H1 (cell line): ENCODE measurements at regions not wholly inside any gene's neighbourhood (a gene's known extent, or its start where the extent isn't known, plus 50 kb on each side); places are given as distances from the start of the nearest gene placed in this dataset.

Experiments used
- CTCF ChIA-PET: fragments of 300-600 bp; sonication (Branson Sonifier 250); formaldehyde crosslinking; loops from one replicate; lab custom pipeline; 2021; ENCODE audit not compliant: partially characterized antibody; lab: Charles Lee
- POLR2A ChIA-PET: fragments of 300-600 bp; sonication (Branson Sonifier 250); formaldehyde crosslinking; loops from one replicate; lab custom pipeline; 2021; ENCODE audit warnings: inconsistent platforms; ENCODE audit not compliant: partially characterized antibody; lab: Charles Lee
- DNase-seq, 2 experiments: peaks; one replicate each; pipeline versions ENCODE4 v3.0.0 to v3.0.0-alpha.2; 2010 to 2022; ENCODE audit warnings: low spot score in 2 of 2, low read depth in 1 of 2, mixed read lengths in 1 of 2
- FAIRE-seq: peaks from 2 replicates; lab custom pipeline; 2011; peaks lifted over from hg19 to GRCh38; lab: Jason Lieb, UNC
- H2AFZ ChIP-seq: 2 replicates; pipeline ENCODE4 v1.8.1; 2012; ENCODE audit warnings: low read length, inconsistent platforms
- H2AK5ac ChIP-seq: 2 replicates; pipeline ENCODE4 v1.6.1; 2013; ENCODE audit warnings: low read depth, low read length
- H2BK120ac ChIP-seq: replicated peaks from 2 replicates; pipeline ENCODE3; 2013; ENCODE audit warnings: low read depth, low read length, inconsistent platforms
- H2BK12ac ChIP-seq: 2 replicates; pipeline ENCODE4 v1.6.1; 2013; ENCODE audit warnings: low read depth, low read length
- H2BK15ac ChIP-seq: 2 replicates; pipeline ENCODE4 v1.6.1; 2013; ENCODE audit warnings: low read length
- H2BK20ac ChIP-seq: 2 replicates; pipeline ENCODE4 v1.6.1; 2013; ENCODE audit warnings: low read length
- H2BK5ac ChIP-seq: 2 replicates; pipeline ENCODE4 v1.6.1; 2013; ENCODE audit warnings: low read depth, low read length
- H3K14ac ChIP-seq: 2 replicates; pipeline ENCODE4 v1.6.1; 2013; ENCODE audit warnings: inconsistent platforms; ENCODE audit not compliant: insufficient read length
- H3K18ac ChIP-seq: 2 replicates; pipeline ENCODE4 v1.6.1; 2013; ENCODE audit warnings: low read length; ENCODE audit errors: extremely low read depth
- H3K23ac ChIP-seq: 2 replicates; pipeline ENCODE4 v1.6.1; 2013; ENCODE audit warnings: inconsistent platforms; ENCODE audit not compliant: insufficient read length
- H3K23me2 ChIP-seq: 2 replicates; pipeline ENCODE4 v1.6.1; 2013; ENCODE audit warnings: low read depth, low read length
- H3K27ac ChIP-seq: 2 replicates; pipeline ENCODE4 v1.6.1; 2011; ENCODE audit warnings: low read depth, low read length, inconsistent platforms
- H3K27me3 ChIP-seq, 4 experiments: replicated peaks in 1 of 4; 1 replicate in 1 of 4; 2 replicates in 3 of 4; pipeline versions ENCODE4 v1.6.1 to v1.8.1; 2011 to 2013; ENCODE audit warnings: low read length in 3 of 4, mild to moderate bottlenecking in 3 of 4, inconsistent platforms in 2 of 4, mixed read lengths in 2 of 4, moderate library complexity in 1 of 4; ENCODE audit not compliant: control insufficient read depth in 3 of 4, insufficient read depth in 3 of 4; ENCODE audit errors: extremely low read depth in 1 of 4
- H3K36me3 ChIP-seq, 4 experiments: 2 replicates each; pipeline versions ENCODE4 v1.6.1 to v1.8.1; 2011 to 2013; ENCODE audit warnings: mild to moderate bottlenecking in 4 of 4, low read length in 3 of 4, moderate library complexity in 2 of 4, control low read depth in 1 of 4, inconsistent platforms in 1 of 4; ENCODE audit not compliant: insufficient read depth in 4 of 4, control insufficient read depth in 2 of 4
- H3K4ac ChIP-seq: replicated peaks from 2 replicates; pipeline ENCODE3; 2013; ENCODE audit warnings: low read length, low read depth, mixed read lengths, inconsistent platforms; ENCODE audit not compliant: insufficient read length
- H3K4me1 ChIP-seq, 4 experiments: replicated peaks in 1 of 4; 1 replicate in 1 of 4; 2 replicates in 3 of 4; pipeline versions ENCODE4 v1.6.1 to v1.8.1; 2011 to 2013; ENCODE audit warnings: low read length in 3 of 4, inconsistent platforms in 2 of 4, mixed read lengths in 1 of 4; ENCODE audit not compliant: insufficient read depth in 4 of 4, control insufficient read depth in 3 of 4
- H3K4me2 ChIP-seq, 2 experiments: 2 replicates each; pipeline versions ENCODE4 v1.6.1 to v1.8.1; 2011 to 2013; ENCODE audit warnings: low read depth in 2 of 2, low read length in 2 of 2, control low read depth in 1 of 2, inconsistent platforms in 1 of 2, mild to moderate bottlenecking in 1 of 2; ENCODE audit not compliant: insufficient read depth in 1 of 2
- H3K4me3 ChIP-seq, 4 experiments: fragments of 200-600, 300-600 bp in 1 of 4; sonication (generic), shearing (Covaris generic), sonication (Bioruptor Twin) in 1 of 4; 2 replicates each; pipeline versions ENCODE4 v1.5.1 to v1.8.1; 2011 to 2016; ENCODE audit warnings: low read length in 4 of 4, low read depth in 3 of 4, control low read depth in 2 of 4, inconsistent platforms in 2 of 4, mild to moderate bottlenecking in 2 of 4, mixed read lengths in 1 of 4, moderate library complexity in 1 of 4; ENCODE audit not compliant: insufficient read depth in 2 of 4; ENCODE audit errors: extremely low read depth in 1 of 4
- H3K56ac ChIP-seq: replicated peaks from 2 replicates; pipeline ENCODE3; 2013; ENCODE audit warnings: low read depth, mild to moderate bottlenecking, mixed read lengths, low read length, inconsistent platforms; ENCODE audit not compliant: insufficient read length
- H3K79me1 ChIP-seq: 2 replicates; pipeline ENCODE4 v1.6.1; 2013; ENCODE audit warnings: low read depth, low read length, control low read depth
- H3K79me2 ChIP-seq, 2 experiments: 2 replicates each; pipeline versions ENCODE4 v1.6.1 to v1.8.1; 2012 to 2013; ENCODE audit warnings: low read length in 2 of 2, mild to moderate bottlenecking in 2 of 2, inconsistent platforms in 1 of 2; ENCODE audit not compliant: insufficient read depth in 2 of 2, control insufficient read depth in 1 of 2
- H3K9ac ChIP-seq, 4 experiments: replicated peaks in 1 of 4; 1 replicate in 1 of 4; 2 replicates in 3 of 4; pipeline versions ENCODE4 v1.6.1 to v1.8.1; 2011 to 2013; ENCODE audit warnings: low read depth in 3 of 4, low read length in 3 of 4, control low read depth in 2 of 4, mild to moderate bottlenecking in 2 of 4, moderate library complexity in 2 of 4, inconsistent platforms in 1 of 4; ENCODE audit errors: extremely low read depth in 1 of 4
- H3K9me3 ChIP-seq, 2 experiments: 2 replicates each; pipeline versions ENCODE4 v1.6.1 to v1.8.1; 2012 to 2013; ENCODE audit warnings: mild to moderate bottlenecking in 2 of 2, moderate library complexity in 2 of 2, control low read depth in 1 of 2, inconsistent platforms in 1 of 2, low read depth in 1 of 2, low read length in 1 of 2, mixed read lengths in 1 of 2; ENCODE audit not compliant: insufficient read depth in 2 of 2
- H4K20me1 ChIP-seq, 2 experiments: replicated peaks in 1 of 2; 2 replicates each; pipeline versions ENCODE3 to v1.8.1; 2011 to 2013; ENCODE audit warnings: inconsistent platforms in 2 of 2, low read length in 2 of 2, mild to moderate bottlenecking in 1 of 2; ENCODE audit not compliant: insufficient read depth in 2 of 2, control insufficient read depth in 1 of 2
- H4K5ac ChIP-seq: 2 replicates; pipeline ENCODE4 v1.6.1; 2013; ENCODE audit warnings: low read length, low read depth, mixed read lengths, inconsistent platforms; ENCODE audit not compliant: insufficient read length
- H4K8ac ChIP-seq: 2 replicates; pipeline ENCODE4 v1.8.0; 2013; ENCODE audit warnings: mild to moderate bottlenecking, moderate library complexity, low read length, inconsistent platforms; ENCODE audit not compliant: insufficient read depth; ENCODE audit errors: extremely low read depth
- H4K91ac ChIP-seq: replicated peaks from 2 replicates; pipeline ENCODE3; 2013; ENCODE audit warnings: low read length, mixed read lengths, inconsistent platforms; ENCODE audit not compliant: insufficient read length
- POLR2A ChIP-seq, 2 experiments: IDR thresholded peaks; 1 replicate in 1 of 2; 2 replicates in 1 of 2; pipeline ENCODE4 v1.6.1; 2011; ENCODE audit warnings: low read depth in 2 of 2, low read length in 2 of 2, mild to moderate bottlenecking in 2 of 2; ENCODE audit errors: control extremely low read depth in 1 of 2
- RNF2 ChIP-seq: fragments of 200-900, 300-1000 bp; sonication (generic); IDR thresholded peaks from 2 replicates; pipeline ENCODE4 v1.7.1; 2016; ENCODE audit warnings: borderline replicate concordance, low read depth, mild to moderate bottlenecking, antibody characterized with exemption, low read length; ENCODE audit not compliant: poor library complexity, severe bottlenecking; ENCODE audit errors: missing control alignments
- SIX5 ChIP-seq: IDR thresholded peaks from 2 replicates; pipeline ENCODE4 v1.6.1; 2011; ENCODE audit warnings: mild to moderate bottlenecking, low read depth, low read length
- SP4 ChIP-seq: IDR thresholded peaks from 2 replicates; pipeline ENCODE4 v1.6.1; 2012; ENCODE audit warnings: low read length, inconsistent platforms
- SUZ12 ChIP-seq: fragments of 200-600 bp; sonication (generic); IDR thresholded peaks from 2 replicates; pipeline ENCODE4 v1.6.1; 2012; ENCODE audit warnings: mild to moderate bottlenecking, inconsistent platforms, low read length, moderate library complexity, mixed read lengths

DNA sequence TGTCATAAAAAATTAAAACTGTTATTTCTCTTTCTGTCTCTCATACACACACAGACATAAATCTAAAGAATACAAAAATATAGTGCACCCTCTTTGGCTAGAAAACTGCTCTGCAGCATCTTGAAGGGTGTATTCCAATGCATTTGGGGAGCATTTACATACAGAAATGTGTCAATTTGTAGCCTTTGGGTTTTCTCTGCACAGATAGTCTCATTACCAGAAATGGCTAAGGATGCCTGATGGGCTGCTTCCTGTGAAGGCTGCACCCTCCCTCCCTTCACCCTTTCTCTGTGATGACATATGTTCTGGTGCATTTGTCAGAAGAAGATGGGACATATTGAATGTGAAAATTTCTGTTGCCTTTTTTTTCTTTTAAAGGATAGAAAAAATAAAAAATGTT, 1239.3 kb downstream of the CDH11 start:
- CTCF ChIA-PET = no interaction called here
- POLR2A ChIA-PET = no interaction called here
- no peak for TF ChIP-seq RNF2
- no peak for TF ChIP-seq SP4
- no peak for TF ChIP-seq SIX5
- TF ChIP-seq POLR2A (IDR thresholded peaks at IDR 0.05; ENCODE audit: control extremely low read depth in 1 of 2, low read depth in 2 of 2, low read length in 2 of 2) = no peak
- TF ChIP-seq SUZ12 = no peak

More for the DNA sequence above, 1239.3 kb downstream of the CDH11 start:
- Histone ChIP-seq H3K4me1 (peaks cover 0 to 4% (median 0%) of the 10 kb centered on the region in 4 experiments; a peak in 1 of 7 replicates), H4K91ac (no peak overlapping the region), H3K79me1 (no peaks in the 10 kb centered on the region), H3K18ac (no peak overlapping the region), H3K9me3 (no peaks in the 10 kb centered on the region), H2BK120ac (no peak overlapping the region), H3K4me2 (no peak overlapping the region), H3K27ac (no peak overlapping the region), H3K27me3 (no peaks in the 10 kb centered on the region), H3K14ac (no peak overlapping the region), H3K79me2 (no peaks in the 10 kb centered on the region), H2BK12ac (no peak overlapping the region), H3K36me3 (no peaks in the 10 kb centered on the region), H2BK5ac (no peak overlapping the region), H2BK20ac (no peak overlapping the region), H4K5ac (no peak overlapping the region), H4K8ac (no peak overlapping the region), H2AK5ac (no peak overlapping the region), H3K23me2 (no peaks in the 10 kb centered on the region), H4K20me1 (no peaks in the 10 kb centered on the region), H2AFZ (no peak overlapping the region), H3K4ac (no peak overlapping the region), H3K4me3 (no peak overlapping the region), H3K23ac (no peak overlapping the region), H3K56ac (no peak overlapping the region), H2BK15ac (no peak overlapping the region), H3K9ac (no peak overlapping the region)
- DNase-seq (no peak), FAIRE-seq (no peak)
